NCI-H524 treated with DMSO at 0.1 percent for 48 hours (cell line): ENCODE measurements at regions not wholly inside any gene's neighbourhood (a gene's known extent, or its start where the extent isn't known, plus 50 kb on each side); places are given as distances from the start of the nearest gene placed in this dataset.
A peak's percentile ranks its signal among the peaks of the same experiment; 100 is the strongest.

Source experiments
- DNase-seq: peaks from one replicate; lab custom pipeline; 2025; lab: John Stamatoyannopoulos, UW

GRCh38 chr1:147811273-147811672 is 50.9 kb upstream of the GJA5 start:
- DNase-seq: no peak

GRCh38 chr1:147811751-147812150 is 51.3 kb upstream of the GJA5 start:
- no peak for DNase-seq

DNA sequence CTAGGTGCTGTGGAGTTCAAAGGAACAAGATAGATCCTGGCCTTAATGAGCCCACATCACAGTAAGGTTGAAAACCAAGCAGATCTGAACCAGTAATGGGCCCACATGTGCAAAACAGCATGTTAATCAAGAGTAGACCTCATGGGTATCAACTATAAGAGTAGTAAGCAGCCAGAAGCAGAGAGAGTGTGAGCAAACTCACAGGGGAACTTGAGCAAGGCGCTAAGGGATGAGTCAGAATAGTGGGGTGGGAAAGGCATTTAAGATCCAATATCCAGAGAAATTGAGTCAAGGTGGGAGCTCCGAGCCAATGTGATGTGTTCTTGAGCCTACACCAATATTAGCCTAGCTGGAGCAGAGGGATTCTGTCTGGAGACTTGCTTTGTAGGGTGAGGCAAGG is 52.4 kb upstream of the GJA5 start:
- DNase-seq: no peak

GRCh38 chr1:147815503-147815902 is 55.1 kb upstream of the GJA5 start:
- no peak for DNase-seq

- DNase-seq: no peak
Measured at GRCh38 chr1:147820761-147821297, 60.4 kb upstream of the GJA5 start.

DNA sequence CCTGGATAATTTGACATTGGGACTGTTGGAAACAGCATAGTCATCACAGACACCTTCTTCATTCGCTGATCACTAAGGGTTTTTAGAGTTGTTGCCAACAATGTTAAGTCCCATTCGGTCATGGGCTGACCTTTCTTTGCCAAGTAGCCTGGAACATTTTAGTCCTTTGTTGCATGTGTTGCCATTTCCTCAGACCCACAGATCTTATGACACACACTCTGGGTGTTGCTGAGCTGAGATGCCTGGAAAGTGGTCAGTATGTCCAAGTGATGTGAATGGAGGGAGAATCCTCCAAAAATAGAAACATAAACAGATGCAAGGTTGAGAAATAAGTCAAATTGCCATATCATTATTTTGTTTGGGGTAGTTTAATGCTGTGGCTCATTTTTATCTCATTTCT is 61.5 kb upstream of the GJA5 start:
- no peak for DNase-seq

- no peak for DNase-seq
Measured at GRCh38 chr1:147822292-147822691, 61.9 kb upstream of the GJA5 start.

DNA sequence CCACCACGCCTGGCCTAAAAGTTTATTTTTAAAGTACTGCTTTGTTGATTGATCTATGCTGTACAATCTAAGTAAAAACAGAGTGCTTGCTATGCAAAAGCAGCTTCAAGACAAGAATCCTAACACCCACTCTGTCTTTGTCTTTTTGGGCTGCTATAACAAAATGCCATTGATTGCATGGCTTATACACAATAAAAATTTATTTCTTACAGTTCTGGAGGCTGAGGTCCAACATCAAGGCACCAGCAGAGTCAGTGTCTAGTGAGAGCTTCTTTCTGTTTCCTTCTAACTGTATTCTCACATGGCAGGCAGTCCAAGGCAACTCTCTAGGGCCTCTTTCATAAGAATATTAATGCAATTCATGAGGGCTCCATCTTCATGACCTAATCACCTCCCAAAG is 63.6 kb upstream of the GJA5 start:
- DNase-seq: no peak

DNA sequence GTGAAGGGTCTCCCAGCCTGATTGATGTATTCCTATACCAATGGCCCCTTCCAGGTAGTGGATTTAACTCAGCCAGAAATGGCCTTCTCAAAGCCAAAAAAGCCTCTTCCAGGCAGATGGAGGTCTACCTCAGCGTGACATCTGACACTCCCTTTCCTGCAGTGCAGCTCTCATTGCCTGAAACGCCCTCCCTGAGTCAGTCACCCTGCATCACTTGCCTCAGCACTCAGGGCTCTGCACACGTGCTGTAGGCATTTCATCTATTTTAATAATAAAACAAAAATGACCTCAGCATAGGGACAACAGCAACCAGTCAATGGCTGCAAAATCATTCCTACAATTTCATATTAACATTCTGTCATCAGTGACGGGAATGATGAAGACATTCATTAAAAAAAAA is 64.4 kb upstream of the GJA5 start:
- peak; percentile 29 for DNase-seq

- DNase-seq: no peak
Measured at GRCh38 chr1:147825586-147825985, 65.2 kb upstream of the GJA5 start.

- DNase-seq: no peak
Measured at GRCh38 chr1:147826259-147826658, 65.9 kb upstream of the GJA5 start.

GRCh38 chr1:147833231-147833860 is 69.2 kb upstream of the GJA8 start:
- DNase-seq: no peak

- DNase-seq: no peak
Measured at GRCh38 chr1:147834181-147834580, 68.4 kb upstream of the GJA8 start.

GRCh38 chr1:147834810-147835209 is 67.8 kb upstream of the GJA8 start:
- DNase-seq: no peak

- DNase-seq: no peak
Measured at GRCh38 chr1:147837129-147837963, 65.2 kb upstream of the GJA8 start.

DNA sequence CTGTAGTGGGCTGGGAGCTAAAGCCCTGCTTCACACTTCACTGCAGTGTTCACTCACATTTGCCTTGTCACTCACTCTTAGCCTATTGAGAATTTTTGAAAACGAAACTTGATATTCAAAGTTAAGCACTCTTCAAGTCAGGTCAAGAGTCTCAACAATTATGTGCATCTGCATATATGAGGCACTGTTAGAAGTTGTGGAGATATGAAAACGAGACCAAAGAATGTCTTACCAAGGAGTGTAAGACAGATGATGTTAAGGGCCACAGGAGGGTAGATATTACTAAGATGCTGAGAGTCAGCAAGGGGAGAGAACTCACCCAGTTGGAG is 64.7 kb upstream of the GJA8 start:
- DNase-seq: peak; percentile 83

- peak; percentile 33 for DNase-seq
Measured at GRCh38 chr1:147840909-147841308, 61.7 kb upstream of the GJA8 start.

- DNase-seq: no peak
Measured at GRCh38 chr1:147842578-147842977, 60.0 kb upstream of the GJA8 start.

GRCh38 chr1:147843486-147843885 is 59.1 kb upstream of the GJA8 start:
- DNase-seq: no peak

GRCh38 chr1:147847831-147848230 is 54.8 kb upstream of the GJA8 start:
- DNase-seq: no peak

GRCh38 chr1:147849098-147849895 is 53.3 kb upstream of the GJA8 start:
- DNase-seq: no peak

DNA sequence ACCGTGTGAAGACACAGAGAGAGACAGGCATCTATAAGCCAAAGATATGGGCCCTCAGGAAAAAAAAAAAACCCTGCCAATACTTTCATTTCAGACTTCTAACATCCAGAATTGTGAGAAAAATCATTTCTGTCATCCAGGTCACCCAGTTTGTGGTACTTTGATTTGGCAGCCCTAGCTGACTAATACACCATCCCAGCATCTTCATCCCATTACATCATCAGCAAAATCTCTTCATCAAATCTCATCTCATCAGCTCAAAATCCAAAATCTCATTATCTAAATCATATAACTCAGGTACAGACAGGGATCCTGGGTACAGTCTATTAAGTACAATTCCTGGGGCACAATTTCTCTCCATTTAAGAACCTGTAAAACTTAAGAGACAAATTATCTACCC is 51.9 kb upstream of the GJA8 start:
- no peak for DNase-seq

GRCh38 chr1:147851149-147851548 is 51.4 kb upstream of the GJA8 start:
- no peak for DNase-seq
